ENCODE measurements at regions not wholly inside any gene's neighbourhood (a gene's known extent, or its start where the extent isn't known, plus 50 kb on each side); places are given as distances from the start of the nearest gene placed in this dataset.

DNA sequence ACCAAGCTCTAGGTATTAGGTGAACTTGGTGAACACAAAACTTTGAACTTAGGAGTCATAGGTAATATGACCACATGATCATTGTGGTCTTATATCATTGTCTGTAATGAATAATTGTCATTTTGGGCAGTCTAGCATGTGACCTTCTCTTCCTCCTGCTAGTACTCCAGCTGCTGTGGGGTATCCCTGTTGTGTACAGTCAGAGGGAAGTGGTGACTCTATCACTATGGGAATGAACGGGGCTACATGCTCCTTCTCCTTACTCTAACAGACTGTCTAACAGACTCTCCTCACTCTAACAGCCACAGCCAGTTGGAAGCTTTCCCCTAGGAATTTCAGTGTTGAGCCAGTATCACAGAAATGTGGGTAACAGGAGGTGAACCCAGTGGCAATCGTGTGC is 68.2 kb upstream of the NEDD4L start:
- H3K4me2 ChIP-seq (ENCODE audit: low read depth, low read length) = no peak overlapping the region
- H3K79me1 ChIP-seq (ENCODE audit: low read depth in 1 of 2, low read length in 2 of 2) = no peaks in the 10 kb centered on the region
- no peak overlapping the region for H3K4ac ChIP-seq (ENCODE audit: low read depth, low read length)
- in situ Hi-C loops (cut with MboI; ENCODE audit: low sequenced_read_pairs) (no loop called here), dilution Hi-C loops (cut with HindIII; ENCODE audit: low sequenced_read_pairs, unreplicated experiment) (no loop called here), intact Hi-C loops (cut with micrococcal nuclease) (no loop called here)
- no peak overlapping the region for H3K14ac ChIP-seq (replicated peaks; ENCODE audit: low read depth, low read length)
- H4K20me1 ChIP-seq (ENCODE audit: insufficient read depth, low read length) = no peaks in the 10 kb centered on the region
- peak overlapping the region; percentile 52 for H2AFZ ChIP-seq (replicated peaks; ENCODE audit: low read length, poor library complexity)
- no peak overlapping the region for H2BK15ac ChIP-seq (ENCODE audit: low read depth, low read length)
- no peak overlapping the region for H3K4me3 ChIP-seq (ENCODE audit: insufficient read depth, low read depth, low read length)
- no TSS peak for BruUV-seq (replicated peaks)
- no peaks in the 10 kb centered on the region for H3K9me1 ChIP-seq (ENCODE audit: insufficient read depth, low read length)
- no peak overlapping the region for H4K5ac ChIP-seq (ENCODE audit: low read depth, low read length)
- H3K23ac ChIP-seq (ENCODE audit: low read depth, low read length) = no peak overlapping the region
- TF ChIP-seq RFX5 (IDR thresholded peaks at IDR 0.05; ENCODE audit: low read depth, low read length) (no peak), USF2 (IDR thresholded peaks at IDR 0.05; ENCODE audit: low read depth, low read length) (no peak), MAZ (IDR thresholded peaks at IDR 0.05; ENCODE audit: borderline replicate concordance, low read depth, low read length) (no peak), MAFK (IDR thresholded peaks at IDR 0.05; ENCODE audit: low read depth, low read length) (no peak), CHD1 (IDR thresholded peaks at IDR 0.05; ENCODE audit: low read depth, low read length) (no peak), RAD21 (IDR thresholded peaks at IDR 0.05; ENCODE audit: low read length) (no peak), RCOR1 (IDR thresholded peaks at IDR 0.05; ENCODE audit: insufficient replicate concordance, low read length) (no peak)
- TF ChIP-seq, protein P1, sequence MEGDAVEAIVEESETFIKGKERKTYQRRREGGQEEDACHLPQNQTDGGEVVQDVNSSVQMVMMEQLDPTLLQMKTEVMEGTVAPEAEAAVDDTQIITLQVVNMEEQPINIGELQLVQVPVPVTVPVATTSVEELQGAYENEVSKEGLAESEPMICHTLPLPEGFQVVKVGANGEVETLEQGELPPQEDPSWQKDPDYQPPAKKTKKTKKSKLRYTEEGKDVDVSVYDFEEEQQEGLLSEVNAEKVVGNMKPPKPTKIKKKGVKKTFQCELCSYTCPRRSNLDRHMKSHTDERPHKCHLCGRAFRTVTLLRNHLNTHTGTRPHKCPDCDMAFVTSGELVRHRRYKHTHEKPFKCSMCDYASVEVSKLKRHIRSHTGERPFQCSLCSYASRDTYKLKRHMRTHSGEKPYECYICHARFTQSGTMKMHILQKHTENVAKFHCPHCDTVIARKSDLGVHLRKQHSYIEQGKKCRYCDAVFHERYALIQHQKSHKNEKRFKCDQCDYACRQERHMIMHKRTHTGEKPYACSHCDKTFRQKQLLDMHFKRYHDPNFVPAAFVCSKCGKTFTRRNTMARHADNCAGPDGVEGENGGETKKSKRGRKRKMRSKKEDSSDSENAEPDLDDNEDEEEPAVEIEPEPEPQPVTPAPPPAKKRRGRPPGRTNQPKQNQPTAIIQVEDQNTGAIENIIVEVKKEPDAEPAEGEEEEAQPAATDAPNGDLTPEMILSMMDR (conservative IDR thresholded peaks at IDR 0.05; ENCODE audit: low read depth, low read length) = no peak
- no peak overlapping the region for H2BK5ac ChIP-seq (ENCODE audit: low read depth, low read length, poor library complexity, severe bottlenecking)
- H3K56ac ChIP-seq (ENCODE audit: extremely low read depth, insufficient read depth, low read length) = no peak overlapping the region
- H2AK5ac ChIP-seq (ENCODE audit: low read depth, low read length) = no peak overlapping the region
- H3K9ac ChIP-seq (ENCODE audit: low read depth, low read length) = no peak overlapping the region
- H2BK20ac ChIP-seq (ENCODE audit: low read depth, low read length) = no peak overlapping the region
- no peak for DNase-seq
- no peak overlapping the region for H4K8ac ChIP-seq (ENCODE audit: low read depth in 2 of 2, low read length in 2 of 2)
- peaks cover 9% of the 10 kb centered on the region for H3K27me3 ChIP-seq (ENCODE audit: control insufficient read depth, insufficient read depth, low read length)
- ChIA-PET POLR2A (ENCODE audit: unreplicated experiment) (no interaction called here), CTCF (interaction anchor here (1.4 kb wide), 1 partner anchor 18 kb away, joined by 3 read pairs; no protein-coding TSS in a partner anchor)
- H4K91ac ChIP-seq (ENCODE audit: insufficient read depth, low read depth, low read length) = no peak overlapping the region
- H2BK120ac ChIP-seq (ENCODE audit: low read depth, low read length) = no peak overlapping the region
- H3K18ac ChIP-seq (ENCODE audit: low read depth, low read length) = no peak overlapping the region
- H3K4me1 ChIP-seq (ENCODE audit: control insufficient read depth, insufficient read depth, low read length) = peaks cover 2% of the 10 kb centered on the region; the same call in 1 of the 2 replicates
- no CpG with 5 or more reads among the region's 2 CpGs for WGBS, 2 experiments (ENCODE audit: extremely low coverage in 2 of 2, insufficient read length in 1 of 2)
- ATAC-seq (ENCODE audit: low read depth) = no peak
- no peaks in the 10 kb centered on the region for H3K9me3 ChIP-seq (ENCODE audit: control insufficient read depth, insufficient read depth, low read length)
- H2AK9ac ChIP-seq (replicated peaks; ENCODE audit: low read depth, low read length, poor library complexity) = peak overlapping the region; percentile 9
- no peaks in the 10 kb centered on the region for H3K36me3 ChIP-seq (ENCODE audit: control insufficient read depth, insufficient read depth, low read length)
- H3K27ac ChIP-seq (ENCODE audit: insufficient read depth, low read length) = no peak overlapping the region

Data from IMR-90 (cell line).